ENCODE measurements at regions not wholly inside any gene's neighbourhood (a gene's known extent, or its start where the extent isn't known, plus 50 kb on each side); places are given as distances from the start of the nearest gene placed in this dataset.

- no peaks in the 10 kb centered on the region for H3K9me3 ChIP-seq (ENCODE audit: control insufficient read depth in 3 of 3, low read length in 3 of 3)
- H3K9ac ChIP-seq (ENCODE audit: low read depth in 1 of 3, low read length in 3 of 3) = no peak overlapping the region
- H3K27ac ChIP-seq (ENCODE audit: low read depth, low read length) = no peak overlapping the region
- H3K4me1 ChIP-seq (ENCODE audit: control insufficient read depth in 3 of 3, insufficient read depth in 3 of 3, low read length in 3 of 3) = no peaks in the 10 kb centered on the region
- no peaks in the 10 kb centered on the region for H3K27me3 ChIP-seq (ENCODE audit: control insufficient read depth in 3 of 3, insufficient read depth in 3 of 3, low read length in 3 of 3)
- no peaks in the 10 kb centered on the region for H3K36me3 ChIP-seq (ENCODE audit: control insufficient read depth in 3 of 3, insufficient read depth in 3 of 3, low read length in 3 of 3)
- H3K4me3 ChIP-seq (ENCODE audit: low read length in 3 of 3) = no peak overlapping the region
These were observed 429.6 kb downstream of the METTL15 start for GRCh38 chr11:28537822-28538221.

GRCh38 chr11:28536504-28537267 lies 428.5 kb downstream of the METTL15 start:
- Histone ChIP-seq H3K9me3 (ENCODE audit: control insufficient read depth in 3 of 3, low read length in 3 of 3) (no peaks in the 10 kb centered on the region), H3K36me3 (ENCODE audit: control insufficient read depth in 3 of 3, insufficient read depth in 3 of 3, low read length in 3 of 3) (no peaks in the 10 kb centered on the region), H3K9ac (ENCODE audit: low read depth in 1 of 3, low read length in 3 of 3) (no peak overlapping the region), H3K4me3 (ENCODE audit: low read length in 3 of 3) (no peak overlapping the region), H3K27me3 (ENCODE audit: control insufficient read depth in 3 of 3, insufficient read depth in 3 of 3, low read length in 3 of 3) (no peaks in the 10 kb centered on the region), H3K27ac (ENCODE audit: low read depth, low read length) (no peak overlapping the region), H3K4me1 (ENCODE audit: control insufficient read depth in 3 of 3, insufficient read depth in 3 of 3, low read length in 3 of 3) (no peaks in the 10 kb centered on the region)

- H3K27ac ChIP-seq (ENCODE audit: low read depth, low read length) = no peak overlapping the region
- no peaks in the 10 kb centered on the region for H3K9me3 ChIP-seq (ENCODE audit: control insufficient read depth in 3 of 3, low read length in 3 of 3)
- H3K4me1 ChIP-seq (ENCODE audit: control insufficient read depth in 3 of 3, insufficient read depth in 3 of 3, low read length in 3 of 3) = no peaks in the 10 kb centered on the region
- H3K4me3 ChIP-seq (ENCODE audit: low read length in 3 of 3) = no peak overlapping the region
- no peaks in the 10 kb centered on the region for H3K27me3 ChIP-seq (ENCODE audit: control insufficient read depth in 3 of 3, insufficient read depth in 3 of 3, low read length in 3 of 3)
- no peaks in the 10 kb centered on the region for H3K36me3 ChIP-seq (ENCODE audit: control insufficient read depth in 3 of 3, insufficient read depth in 3 of 3, low read length in 3 of 3)
- H3K9ac ChIP-seq (ENCODE audit: low read depth in 1 of 3, low read length in 3 of 3) = no peak overlapping the region
These were observed 427.5 kb downstream of the METTL15 start for GRCh38 chr11:28535677-28536076.

GRCh38 chr11:28529540-28530410 lies 421.6 kb downstream of the METTL15 start:
- H3K27me3 ChIP-seq (ENCODE audit: control insufficient read depth in 3 of 3, insufficient read depth in 3 of 3, low read length in 3 of 3) = no peaks in the 10 kb centered on the region
- no peaks in the 10 kb centered on the region for H3K4me1 ChIP-seq (ENCODE audit: control insufficient read depth in 3 of 3, insufficient read depth in 3 of 3, low read length in 3 of 3)
- H3K4me3 ChIP-seq (ENCODE audit: low read length in 3 of 3) = no peak overlapping the region
- H3K9ac ChIP-seq (ENCODE audit: low read depth in 1 of 3, low read length in 3 of 3) = no peak overlapping the region
- no peaks in the 10 kb centered on the region for H3K36me3 ChIP-seq (ENCODE audit: control insufficient read depth in 3 of 3, insufficient read depth in 3 of 3, low read length in 3 of 3)
- H3K9me3 ChIP-seq (ENCODE audit: control insufficient read depth in 3 of 3, low read length in 3 of 3) = no peaks in the 10 kb centered on the region
- no peak overlapping the region for H3K27ac ChIP-seq (ENCODE audit: low read depth, low read length)

GRCh38 chr11:28529046-28529445 lies 420.9 kb downstream of the METTL15 start:
- no peaks in the 10 kb centered on the region for H3K36me3 ChIP-seq (ENCODE audit: control insufficient read depth in 3 of 3, insufficient read depth in 3 of 3, low read length in 3 of 3)
- no peaks in the 10 kb centered on the region for H3K4me1 ChIP-seq (ENCODE audit: control insufficient read depth in 3 of 3, insufficient read depth in 3 of 3, low read length in 3 of 3)
- no peaks in the 10 kb centered on the region for H3K27me3 ChIP-seq (ENCODE audit: control insufficient read depth in 3 of 3, insufficient read depth in 3 of 3, low read length in 3 of 3)
- H3K4me3 ChIP-seq (ENCODE audit: low read length in 3 of 3) = no peak overlapping the region
- H3K9me3 ChIP-seq (ENCODE audit: control insufficient read depth in 3 of 3, low read length in 3 of 3) = no peaks in the 10 kb centered on the region
- no peak overlapping the region for H3K27ac ChIP-seq (ENCODE audit: low read depth, low read length)
- H3K9ac ChIP-seq (ENCODE audit: low read depth in 1 of 3, low read length in 3 of 3) = no peak overlapping the region

GRCh38 chr11:28528217-28528616 lies 420.0 kb downstream of the METTL15 start:
- no peak overlapping the region for H3K4me3 ChIP-seq (ENCODE audit: low read length in 3 of 3)
- no peaks in the 10 kb centered on the region for H3K4me1 ChIP-seq (ENCODE audit: control insufficient read depth in 3 of 3, insufficient read depth in 3 of 3, low read length in 3 of 3)
- no peak overlapping the region for H3K27ac ChIP-seq (ENCODE audit: low read depth, low read length)
- H3K27me3 ChIP-seq (ENCODE audit: control insufficient read depth in 3 of 3, insufficient read depth in 3 of 3, low read length in 3 of 3) = no peaks in the 10 kb centered on the region
- no peaks in the 10 kb centered on the region for H3K36me3 ChIP-seq (ENCODE audit: control insufficient read depth in 3 of 3, insufficient read depth in 3 of 3, low read length in 3 of 3)
- no peak overlapping the region for H3K9ac ChIP-seq (ENCODE audit: low read depth in 1 of 3, low read length in 3 of 3)
- H3K9me3 ChIP-seq (ENCODE audit: control insufficient read depth in 3 of 3, low read length in 3 of 3) = no peaks in the 10 kb centered on the region

- Histone ChIP-seq H3K4me1 (ENCODE audit: control insufficient read depth in 3 of 3, insufficient read depth in 3 of 3, low read length in 3 of 3) (no peaks in the 10 kb centered on the region), H3K36me3 (ENCODE audit: control insufficient read depth in 3 of 3, insufficient read depth in 3 of 3, low read length in 3 of 3) (no peaks in the 10 kb centered on the region), H3K9me3 (ENCODE audit: control insufficient read depth in 3 of 3, low read length in 3 of 3) (no peaks in the 10 kb centered on the region), H3K27me3 (ENCODE audit: control insufficient read depth in 3 of 3, insufficient read depth in 3 of 3, low read length in 3 of 3) (no peaks in the 10 kb centered on the region), H3K27ac (ENCODE audit: low read depth, low read length) (no peak overlapping the region), H3K4me3 (ENCODE audit: low read length in 3 of 3) (no peak overlapping the region), H3K9ac (ENCODE audit: low read depth in 1 of 3, low read length in 3 of 3) (no peak overlapping the region)
These were observed 418.2 kb downstream of the METTL15 start for GRCh38 chr11:28526406-28526751.

GRCh38 chr11:28525636-28526405 lies 417.6 kb downstream of the METTL15 start:
- H3K27me3 ChIP-seq (ENCODE audit: control insufficient read depth in 3 of 3, insufficient read depth in 3 of 3, low read length in 3 of 3) = no peaks in the 10 kb centered on the region
- no peaks in the 10 kb centered on the region for H3K9me3 ChIP-seq (ENCODE audit: control insufficient read depth in 3 of 3, low read length in 3 of 3)
- H3K27ac ChIP-seq (ENCODE audit: low read depth, low read length) = no peak overlapping the region
- no peak overlapping the region for H3K9ac ChIP-seq (ENCODE audit: low read depth in 1 of 3, low read length in 3 of 3)
- H3K36me3 ChIP-seq (ENCODE audit: control insufficient read depth in 3 of 3, insufficient read depth in 3 of 3, low read length in 3 of 3) = no peaks in the 10 kb centered on the region
- H3K4me1 ChIP-seq (ENCODE audit: control insufficient read depth in 3 of 3, insufficient read depth in 3 of 3, low read length in 3 of 3) = no peaks in the 10 kb centered on the region
- no peak overlapping the region for H3K4me3 ChIP-seq (ENCODE audit: low read length in 3 of 3)

- H3K36me3 ChIP-seq (ENCODE audit: control insufficient read depth in 3 of 3, insufficient read depth in 3 of 3, low read length in 3 of 3) = no peaks in the 10 kb centered on the region
- H3K9me3 ChIP-seq (ENCODE audit: control insufficient read depth in 3 of 3, low read length in 3 of 3) = no peaks in the 10 kb centered on the region
- H3K4me1 ChIP-seq (ENCODE audit: control insufficient read depth in 3 of 3, insufficient read depth in 3 of 3, low read length in 3 of 3) = no peaks in the 10 kb centered on the region
- no peaks in the 10 kb centered on the region for H3K27me3 ChIP-seq (ENCODE audit: control insufficient read depth in 3 of 3, insufficient read depth in 3 of 3, low read length in 3 of 3)
- H3K9ac ChIP-seq (ENCODE audit: low read depth in 1 of 3, low read length in 3 of 3) = no peak overlapping the region
- no peak overlapping the region for H3K4me3 ChIP-seq (ENCODE audit: low read length in 3 of 3)
- no peak overlapping the region for H3K27ac ChIP-seq (ENCODE audit: low read depth, low read length)
These were observed 415.9 kb downstream of the METTL15 start for GRCh38 chr11:28524098-28524497.

GRCh38 chr11:28521075-28521474 lies 412.9 kb downstream of the METTL15 start:
- no peaks in the 10 kb centered on the region for H3K9me3 ChIP-seq (ENCODE audit: control insufficient read depth in 3 of 3, low read length in 3 of 3)
- no peaks in the 10 kb centered on the region for H3K36me3 ChIP-seq (ENCODE audit: control insufficient read depth in 3 of 3, insufficient read depth in 3 of 3, low read length in 3 of 3)
- H3K27ac ChIP-seq (ENCODE audit: low read depth, low read length) = no peak overlapping the region
- H3K27me3 ChIP-seq (ENCODE audit: control insufficient read depth in 3 of 3, insufficient read depth in 3 of 3, low read length in 3 of 3) = no peaks in the 10 kb centered on the region
- no peaks in the 10 kb centered on the region for H3K4me1 ChIP-seq (ENCODE audit: control insufficient read depth in 3 of 3, insufficient read depth in 3 of 3, low read length in 3 of 3)
- no peak overlapping the region for H3K4me3 ChIP-seq (ENCODE audit: low read length in 3 of 3)
- no peak overlapping the region for H3K9ac ChIP-seq (ENCODE audit: low read depth in 1 of 3, low read length in 3 of 3)
